WTC11 (cell line): ENCODE measurements at regions not wholly inside any gene's neighbourhood (a gene's known extent, or its start where the extent isn't known, plus 50 kb on each side); places are given as distances from the start of the nearest gene placed in this dataset.

Experiments used
- CREB1 ChIP-seq: sonication (generic); formaldehyde crosslinking; IDR thresholded peaks from 2 replicates; pipeline ENCODE4 v1.8.0; 2023; ENCODE audit warnings: mild to moderate bottlenecking, missing genetic modification reagents
- ELF4 ChIP-seq: sonication (generic); formaldehyde crosslinking; IDR thresholded peaks from 2 replicates; pipeline ENCODE4 v1.8.1; 2022; ENCODE audit warnings: low read depth, mild to moderate bottlenecking, moderate library complexity, missing genetic modification reagents
- ESRRA ChIP-seq: sonication (generic); formaldehyde crosslinking; IDR thresholded peaks from 2 replicates; pipeline ENCODE4 v1.8.1; 2022; ENCODE audit warnings: mild to moderate bottlenecking, missing genetic modification reagents, borderline replicate concordance
- NFYB ChIP-seq: sonication (generic); formaldehyde crosslinking; conservative IDR thresholded peaks from 2 replicates; pipeline ENCODE4 v1.8.0; 2022; ENCODE audit warnings: low read depth, missing genetic modification reagents
- ZNF317 ChIP-seq: sonication (generic); formaldehyde crosslinking; IDR thresholded peaks from 2 replicates; pipeline ENCODE4 v1.8.1; 2023; ENCODE audit warnings: low read depth, mild to moderate bottlenecking, moderate library complexity, missing genetic modification reagents, borderline replicate concordance
- TF ChIP-seq, protein P1 (sequence below): fragments of 200-600 bp; IDR thresholded peaks from 2 replicates; pipeline ENCODE4 v1.8.0; 2022; ENCODE audit warnings: antibody characterized with exemption
- TF ChIP-seq, protein P2 (sequence below): sonication (generic); formaldehyde crosslinking; IDR thresholded peaks from 2 replicates; pipeline ENCODE4 v1.8.0; 2023; ENCODE audit warnings: missing genetic modification reagents, mild to moderate bottlenecking, borderline replicate concordance
- TF ChIP-seq, protein P3 (sequence below): sonication (generic); formaldehyde crosslinking; IDR thresholded peaks from 2 replicates; pipeline ENCODE4 v1.8.1; 2023; ENCODE audit warnings: mild to moderate bottlenecking, missing genetic modification reagents, borderline replicate concordance
- TF ChIP-seq, protein P4 (sequence below): sonication (generic); formaldehyde crosslinking; IDR thresholded peaks from 2 replicates; pipeline ENCODE4 v1.8.0; 2023; ENCODE audit warnings: mild to moderate bottlenecking, missing genetic modification reagents

DNA sequence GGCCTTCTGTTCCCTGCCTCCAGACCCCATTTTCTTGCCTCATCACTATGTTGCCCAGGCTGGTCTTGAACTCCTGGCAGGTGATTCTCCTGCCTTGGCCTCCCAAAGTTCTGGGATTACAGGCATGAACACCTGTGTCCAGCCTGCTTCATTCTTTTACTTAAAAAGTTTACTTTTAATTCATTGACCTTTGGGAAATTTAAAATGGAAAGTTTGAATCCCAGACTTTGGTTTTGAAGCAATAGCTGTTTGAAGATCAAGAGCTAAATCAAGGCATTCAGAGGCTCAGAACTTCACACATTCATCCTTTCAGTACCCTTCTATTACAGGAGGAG, 79.3 kb upstream of the SESTD1 start:
- TF ChIP-seq ESRRA (no peak), NFYB (CRISPR knock-in tag) (no peak), ZNF317 (CRISPR knock-in tag) (no peak), CREB1 (no peak), ELF4 (CRISPR knock-in tag) (no peak)
- TF ChIP-seq, protein P1, sequence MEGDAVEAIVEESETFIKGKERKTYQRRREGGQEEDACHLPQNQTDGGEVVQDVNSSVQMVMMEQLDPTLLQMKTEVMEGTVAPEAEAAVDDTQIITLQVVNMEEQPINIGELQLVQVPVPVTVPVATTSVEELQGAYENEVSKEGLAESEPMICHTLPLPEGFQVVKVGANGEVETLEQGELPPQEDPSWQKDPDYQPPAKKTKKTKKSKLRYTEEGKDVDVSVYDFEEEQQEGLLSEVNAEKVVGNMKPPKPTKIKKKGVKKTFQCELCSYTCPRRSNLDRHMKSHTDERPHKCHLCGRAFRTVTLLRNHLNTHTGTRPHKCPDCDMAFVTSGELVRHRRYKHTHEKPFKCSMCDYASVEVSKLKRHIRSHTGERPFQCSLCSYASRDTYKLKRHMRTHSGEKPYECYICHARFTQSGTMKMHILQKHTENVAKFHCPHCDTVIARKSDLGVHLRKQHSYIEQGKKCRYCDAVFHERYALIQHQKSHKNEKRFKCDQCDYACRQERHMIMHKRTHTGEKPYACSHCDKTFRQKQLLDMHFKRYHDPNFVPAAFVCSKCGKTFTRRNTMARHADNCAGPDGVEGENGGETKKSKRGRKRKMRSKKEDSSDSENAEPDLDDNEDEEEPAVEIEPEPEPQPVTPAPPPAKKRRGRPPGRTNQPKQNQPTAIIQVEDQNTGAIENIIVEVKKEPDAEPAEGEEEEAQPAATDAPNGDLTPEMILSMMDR, result no peak
- TF ChIP-seq, protein P2, sequence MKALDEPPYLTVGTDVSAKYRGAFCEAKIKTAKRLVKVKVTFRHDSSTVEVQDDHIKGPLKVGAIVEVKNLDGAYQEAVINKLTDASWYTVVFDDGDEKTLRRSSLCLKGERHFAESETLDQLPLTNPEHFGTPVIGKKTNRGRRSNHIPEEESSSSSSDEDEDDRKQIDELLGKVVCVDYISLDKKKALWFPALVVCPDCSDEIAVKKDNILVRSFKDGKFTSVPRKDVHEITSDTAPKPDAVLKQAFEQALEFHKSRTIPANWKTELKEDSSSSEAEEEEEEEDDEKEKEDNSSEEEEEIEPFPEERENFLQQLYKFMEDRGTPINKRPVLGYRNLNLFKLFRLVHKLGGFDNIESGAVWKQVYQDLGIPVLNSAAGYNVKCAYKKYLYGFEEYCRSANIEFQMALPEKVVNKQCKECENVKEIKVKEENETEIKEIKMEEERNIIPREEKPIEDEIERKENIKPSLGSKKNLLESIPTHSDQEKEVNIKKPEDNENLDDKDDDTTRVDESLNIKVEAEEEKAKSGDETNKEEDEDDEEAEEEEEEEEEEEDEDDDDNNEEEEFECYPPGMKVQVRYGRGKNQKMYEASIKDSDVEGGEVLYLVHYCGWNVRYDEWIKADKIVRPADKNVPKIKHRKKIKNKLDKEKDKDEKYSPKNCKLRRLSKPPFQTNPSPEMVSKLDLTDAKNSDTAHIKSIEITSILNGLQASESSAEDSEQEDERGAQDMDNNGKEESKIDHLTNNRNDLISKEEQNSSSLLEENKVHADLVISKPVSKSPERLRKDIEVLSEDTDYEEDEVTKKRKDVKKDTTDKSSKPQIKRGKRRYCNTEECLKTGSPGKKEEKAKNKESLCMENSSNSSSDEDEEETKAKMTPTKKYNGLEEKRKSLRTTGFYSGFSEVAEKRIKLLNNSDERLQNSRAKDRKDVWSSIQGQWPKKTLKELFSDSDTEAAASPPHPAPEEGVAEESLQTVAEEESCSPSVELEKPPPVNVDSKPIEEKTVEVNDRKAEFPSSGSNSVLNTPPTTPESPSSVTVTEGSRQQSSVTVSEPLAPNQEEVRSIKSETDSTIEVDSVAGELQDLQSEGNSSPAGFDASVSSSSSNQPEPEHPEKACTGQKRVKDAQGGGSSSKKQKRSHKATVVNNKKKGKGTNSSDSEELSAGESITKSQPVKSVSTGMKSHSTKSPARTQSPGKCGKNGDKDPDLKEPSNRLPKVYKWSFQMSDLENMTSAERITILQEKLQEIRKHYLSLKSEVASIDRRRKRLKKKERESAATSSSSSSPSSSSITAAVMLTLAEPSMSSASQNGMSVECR (CRISPR knock-in tag), result no peak
- TF ChIP-seq, protein P3, sequence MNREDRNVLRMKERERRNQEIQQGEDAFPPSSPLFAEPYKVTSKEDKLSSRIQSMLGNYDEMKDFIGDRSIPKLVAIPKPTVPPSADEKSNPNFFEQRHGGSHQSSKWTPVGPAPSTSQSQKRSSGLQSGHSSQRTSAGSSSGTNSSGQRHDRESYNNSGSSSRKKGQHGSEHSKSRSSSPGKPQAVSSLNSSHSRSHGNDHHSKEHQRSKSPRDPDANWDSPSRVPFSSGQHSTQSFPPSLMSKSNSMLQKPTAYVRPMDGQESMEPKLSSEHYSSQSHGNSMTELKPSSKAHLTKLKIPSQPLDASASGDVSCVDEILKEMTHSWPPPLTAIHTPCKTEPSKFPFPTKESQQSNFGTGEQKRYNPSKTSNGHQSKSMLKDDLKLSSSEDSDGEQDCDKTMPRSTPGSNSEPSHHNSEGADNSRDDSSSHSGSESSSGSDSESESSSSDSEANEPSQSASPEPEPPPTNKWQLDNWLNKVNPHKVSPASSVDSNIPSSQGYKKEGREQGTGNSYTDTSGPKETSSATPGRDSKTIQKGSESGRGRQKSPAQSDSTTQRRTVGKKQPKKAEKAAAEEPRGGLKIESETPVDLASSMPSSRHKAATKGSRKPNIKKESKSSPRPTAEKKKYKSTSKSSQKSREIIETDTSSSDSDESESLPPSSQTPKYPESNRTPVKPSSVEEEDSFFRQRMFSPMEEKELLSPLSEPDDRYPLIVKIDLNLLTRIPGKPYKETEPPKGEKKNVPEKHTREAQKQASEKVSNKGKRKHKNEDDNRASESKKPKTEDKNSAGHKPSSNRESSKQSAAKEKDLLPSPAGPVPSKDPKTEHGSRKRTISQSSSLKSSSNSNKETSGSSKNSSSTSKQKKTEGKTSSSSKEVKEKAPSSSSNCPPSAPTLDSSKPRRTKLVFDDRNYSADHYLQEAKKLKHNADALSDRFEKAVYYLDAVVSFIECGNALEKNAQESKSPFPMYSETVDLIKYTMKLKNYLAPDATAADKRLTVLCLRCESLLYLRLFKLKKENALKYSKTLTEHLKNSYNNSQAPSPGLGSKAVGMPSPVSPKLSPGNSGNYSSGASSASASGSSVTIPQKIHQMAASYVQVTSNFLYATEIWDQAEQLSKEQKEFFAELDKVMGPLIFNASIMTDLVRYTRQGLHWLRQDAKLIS (CRISPR knock-in tag), result no peak
- TF ChIP-seq, protein P4, sequence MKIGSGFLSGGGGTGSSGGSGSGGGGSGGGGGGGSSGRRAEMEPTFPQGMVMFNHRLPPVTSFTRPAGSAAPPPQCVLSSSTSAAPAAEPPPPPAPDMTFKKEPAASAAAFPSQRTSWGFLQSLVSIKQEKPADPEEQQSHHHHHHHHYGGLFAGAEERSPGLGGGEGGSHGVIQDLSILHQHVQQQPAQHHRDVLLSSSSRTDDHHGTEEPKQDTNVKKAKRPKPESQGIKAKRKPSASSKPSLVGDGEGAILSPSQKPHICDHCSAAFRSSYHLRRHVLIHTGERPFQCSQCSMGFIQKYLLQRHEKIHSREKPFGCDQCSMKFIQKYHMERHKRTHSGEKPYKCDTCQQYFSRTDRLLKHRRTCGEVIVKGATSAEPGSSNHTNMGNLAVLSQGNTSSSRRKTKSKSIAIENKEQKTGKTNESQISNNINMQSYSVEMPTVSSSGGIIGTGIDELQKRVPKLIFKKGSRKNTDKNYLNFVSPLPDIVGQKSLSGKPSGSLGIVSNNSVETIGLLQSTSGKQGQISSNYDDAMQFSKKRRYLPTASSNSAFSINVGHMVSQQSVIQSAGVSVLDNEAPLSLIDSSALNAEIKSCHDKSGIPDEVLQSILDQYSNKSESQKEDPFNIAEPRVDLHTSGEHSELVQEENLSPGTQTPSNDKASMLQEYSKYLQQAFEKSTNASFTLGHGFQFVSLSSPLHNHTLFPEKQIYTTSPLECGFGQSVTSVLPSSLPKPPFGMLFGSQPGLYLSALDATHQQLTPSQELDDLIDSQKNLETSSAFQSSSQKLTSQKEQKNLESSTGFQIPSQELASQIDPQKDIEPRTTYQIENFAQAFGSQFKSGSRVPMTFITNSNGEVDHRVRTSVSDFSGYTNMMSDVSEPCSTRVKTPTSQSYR (CRISPR knock-in tag), result no peak
